ENCODE measurements at regions not wholly inside any gene's neighbourhood (a gene's known extent, or its start where the extent isn't known, plus 50 kb on each side); places are given as distances from the start of the nearest gene placed in this dataset.

DNA sequence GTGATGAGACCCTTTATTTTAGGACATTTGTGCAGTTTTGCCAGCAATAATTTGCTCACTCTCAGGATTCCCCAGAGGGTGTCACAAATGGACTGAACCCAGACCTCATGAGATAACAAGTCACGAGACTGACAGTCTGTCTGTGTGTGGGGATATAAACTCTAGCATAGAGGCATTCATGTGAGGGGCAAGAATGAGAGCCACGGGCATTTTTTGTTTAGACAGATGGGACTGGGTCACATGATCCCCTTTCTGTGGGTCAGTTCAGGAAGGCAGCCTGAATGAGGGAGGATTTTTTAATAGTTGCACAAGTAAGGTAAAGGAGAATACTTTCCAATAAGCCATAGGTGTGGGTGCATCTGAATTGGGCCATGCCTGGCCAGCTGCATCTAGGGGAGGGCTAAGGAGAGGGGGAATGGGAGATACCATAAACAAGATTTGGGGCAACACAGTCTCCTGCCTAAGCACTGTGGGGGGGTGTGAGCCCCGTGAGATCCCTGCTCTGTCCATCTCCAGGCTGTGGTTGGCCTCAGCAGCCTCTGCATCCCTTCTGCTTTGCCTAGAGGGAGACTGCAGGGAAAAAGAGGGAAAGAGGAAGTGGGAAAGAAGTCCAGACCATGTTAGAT lies 66.6 kb downstream of the NAV1 start:
- Mint-ChIP-seq H3K27ac (peak overlapping the region in 1 of 2 donors; percentile 66), H3K4me3 (no peak overlapping the region), H3K4me1 (no peaks in the 10 kb centered on the region), H3K27me3 (no peaks in the 10 kb centered on the region), H3K9me3 (no peaks in the 10 kb centered on the region)
- DNase-seq, result no peak
- no peak for ATAC-seq

DNA sequence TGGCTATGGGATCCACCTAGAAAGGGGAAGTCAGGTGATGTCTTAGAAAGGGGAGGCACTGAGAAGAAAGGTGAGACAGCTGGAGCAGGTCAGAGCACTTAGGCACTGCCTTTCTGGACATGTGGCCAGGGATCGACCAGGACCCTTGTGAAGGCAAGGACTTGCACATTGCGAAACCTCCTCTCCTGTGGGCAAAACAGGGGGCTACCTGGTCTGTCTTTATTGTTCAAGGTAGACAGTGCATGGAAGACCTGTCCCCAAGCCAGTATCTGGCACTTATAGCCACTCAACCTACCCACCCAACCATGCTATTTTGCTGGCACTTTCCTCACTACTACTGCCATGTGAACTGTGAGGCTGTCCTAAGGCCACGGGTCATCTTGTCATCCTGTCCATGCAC lies 67.2 kb downstream of the NAV1 start:
- Mint-ChIP-seq H3K27me3 (no peaks in the 10 kb centered on the region), H3K4me3 (no peak overlapping the region), H3K4me1 (no peaks in the 10 kb centered on the region), H3K9me3 (no peaks in the 10 kb centered on the region), H3K27ac (no peak overlapping the region)
- DNase-seq, result no peak
- ATAC-seq, result no peak

DNA sequence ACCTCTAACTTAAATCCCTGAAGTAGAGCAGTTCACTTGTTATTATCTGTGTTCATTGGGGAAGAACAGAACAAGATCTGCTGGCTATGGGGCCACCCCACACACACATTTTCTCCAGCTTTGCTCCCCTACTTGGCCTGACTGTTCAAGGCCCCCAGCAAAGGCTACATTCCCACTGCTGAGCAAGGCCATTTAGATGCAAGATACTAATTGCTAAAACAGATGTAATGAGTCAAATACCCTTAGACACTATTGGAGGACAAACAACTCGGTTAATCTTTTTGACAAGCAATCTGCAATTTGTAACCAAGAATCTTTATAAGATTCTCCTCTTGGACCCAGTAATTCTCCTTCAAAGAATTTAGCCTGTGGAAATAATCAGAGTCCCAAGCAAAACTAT lies 67.7 kb downstream of the NAV1 start:
- H3K9me3 Mint-ChIP-seq, result no peaks in the 10 kb centered on the region
- no peak for DNase-seq
- H3K4me1 Mint-ChIP-seq, result no peaks in the 10 kb centered on the region
- H3K27ac Mint-ChIP-seq, result no peak overlapping the region
- H3K27me3 Mint-ChIP-seq, result no peaks in the 10 kb centered on the region
- no peak overlapping the region for H3K4me3 Mint-ChIP-seq
- no peak for ATAC-seq

DNA sequence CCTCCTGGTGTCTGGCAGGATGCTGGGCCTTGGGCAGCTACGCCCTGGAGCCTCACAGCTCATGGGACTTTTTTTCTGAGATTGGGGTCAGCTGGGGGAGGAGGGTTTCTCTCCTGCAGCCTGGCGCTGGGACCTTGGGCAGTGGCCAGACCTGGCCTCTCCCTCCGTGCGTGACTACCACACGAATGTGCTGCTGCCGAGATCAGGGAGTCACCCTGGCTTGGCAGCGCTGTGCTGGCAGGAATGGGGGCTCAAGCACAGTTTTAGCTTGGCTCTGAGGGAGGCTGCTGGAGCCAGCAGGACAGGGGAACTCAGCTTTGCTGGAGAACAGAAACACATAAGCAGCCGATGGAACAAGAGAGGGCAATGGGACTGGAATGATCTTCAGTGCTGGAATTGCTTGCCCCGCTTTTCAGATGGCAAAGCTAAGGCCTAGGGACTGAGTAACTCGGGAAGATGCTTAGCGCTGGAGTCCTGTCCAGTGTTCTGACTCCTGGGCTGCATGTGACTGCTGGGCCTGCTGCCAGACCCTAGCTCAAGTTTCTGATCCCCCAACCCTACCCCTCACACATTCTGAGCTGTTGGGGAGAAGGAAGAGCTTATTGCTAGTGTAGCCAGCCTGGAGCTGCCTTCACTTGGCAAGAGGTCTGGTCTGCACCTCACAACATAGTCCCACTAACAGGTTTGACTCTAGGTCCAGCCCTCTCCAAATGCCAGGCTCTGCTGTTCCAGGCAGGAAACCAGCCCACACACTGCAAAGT lies 69.9 kb downstream of the NAV1 start:
- no peak overlapping the region for H3K4me3 Mint-ChIP-seq
- DNase-seq (no peak), ATAC-seq (no peak)
- H3K4me1 Mint-ChIP-seq, result no peaks in the 10 kb centered on the region
- peak overlapping the region in 1 of 2 donors; percentile 51 for H3K27ac Mint-ChIP-seq
- no peaks in the 10 kb centered on the region for H3K9me3 Mint-ChIP-seq
- no peaks in the 10 kb centered on the region for H3K27me3 Mint-ChIP-seq

DNA sequence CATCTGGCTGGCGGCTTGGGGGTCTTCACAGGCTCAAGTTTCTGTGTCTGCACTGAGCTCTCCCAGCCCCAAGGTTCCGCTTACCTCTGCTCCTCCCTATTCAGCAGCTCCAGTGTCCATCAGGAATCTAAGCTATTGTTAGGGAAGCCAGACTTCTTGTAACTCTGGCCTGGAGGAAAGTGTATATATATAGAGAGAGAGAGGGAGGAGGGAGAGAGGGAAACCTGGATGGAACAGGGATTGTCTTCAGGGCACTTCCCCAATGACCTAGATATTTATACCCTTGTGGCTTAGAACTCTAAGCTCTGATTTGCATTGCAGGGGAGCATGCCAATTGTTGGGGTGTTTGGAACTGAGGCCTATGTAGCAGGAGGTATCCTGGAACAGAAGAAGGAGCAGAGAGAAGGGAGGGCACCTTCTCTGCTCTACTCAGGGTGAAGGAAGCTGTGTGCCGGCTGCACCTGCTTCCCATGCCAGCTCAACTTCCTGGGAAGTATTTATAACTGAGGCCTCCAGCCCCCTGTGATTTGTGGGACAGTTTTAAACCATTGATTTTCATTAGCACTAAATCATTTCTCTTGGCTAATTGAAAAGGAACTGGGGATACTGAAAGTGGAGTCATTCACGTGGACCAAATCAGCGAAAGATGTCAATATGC lies 70.9 kb downstream of the NAV1 start:
- no peaks in the 10 kb centered on the region for H3K4me1 Mint-ChIP-seq
- no peaks in the 10 kb centered on the region for H3K9me3 Mint-ChIP-seq
- DNase-seq, result no peak
- H3K4me3 Mint-ChIP-seq, result no peak overlapping the region
- ATAC-seq, result no peak
- no peaks in the 10 kb centered on the region for H3K27me3 Mint-ChIP-seq
- no peak overlapping the region for H3K27ac Mint-ChIP-seq

DNA sequence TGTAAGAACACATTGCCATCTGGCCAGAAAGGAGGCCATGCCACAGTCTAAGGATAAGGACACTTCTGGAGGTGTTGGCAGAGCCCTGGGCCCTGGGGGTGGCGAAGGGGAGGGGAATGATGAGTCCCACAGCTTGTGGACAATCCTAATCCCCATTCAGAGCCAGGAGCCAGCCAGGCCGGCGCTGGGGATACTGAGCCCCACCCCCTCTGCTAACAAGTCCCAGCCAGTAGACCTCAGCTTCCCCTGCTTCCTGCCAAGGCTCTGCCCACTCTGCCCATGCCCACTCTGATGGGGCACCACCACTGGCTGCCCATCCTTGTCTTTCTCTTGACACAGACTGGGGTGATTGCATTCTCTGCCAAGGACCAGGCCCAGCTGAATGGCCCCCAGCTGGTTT lies 71.9 kb downstream of the NAV1 start:
- Mint-ChIP-seq H3K27me3 (no peaks in the 10 kb centered on the region), H3K4me3 (no peak overlapping the region), H3K27ac (no peak overlapping the region), H3K4me1 (no peaks in the 10 kb centered on the region), H3K9me3 (no peaks in the 10 kb centered on the region)
- ATAC-seq (no peak), DNase-seq (no peak)

DNA sequence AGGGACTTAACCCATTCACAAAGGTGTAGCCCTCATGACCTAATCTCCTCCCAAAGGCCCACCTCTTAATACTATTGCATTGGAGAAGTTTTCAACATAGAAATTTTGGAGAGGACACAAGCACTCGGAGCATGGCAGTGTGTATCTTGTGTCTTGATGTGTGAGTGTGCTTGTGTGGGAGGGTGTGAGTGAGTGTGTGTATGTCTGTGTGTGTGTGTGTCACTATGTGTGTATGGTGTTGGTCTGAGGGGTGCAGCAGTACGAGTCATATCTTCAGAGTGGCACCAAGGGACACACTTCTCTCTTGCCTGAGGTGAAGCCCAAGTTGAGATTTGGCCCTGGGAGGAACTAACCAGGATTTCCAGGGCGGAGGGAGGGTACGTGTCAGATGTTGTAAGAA lies 73.7 kb downstream of the NAV1 start:
- Mint-ChIP-seq H3K4me1 (no peaks in the 10 kb centered on the region), H3K27ac (no peak overlapping the region), H3K27me3 (no peaks in the 10 kb centered on the region), H3K4me3 (no peak overlapping the region), H3K9me3 (no peaks in the 10 kb centered on the region)
- ATAC-seq, result no peak
- no peak for DNase-seq

DNA sequence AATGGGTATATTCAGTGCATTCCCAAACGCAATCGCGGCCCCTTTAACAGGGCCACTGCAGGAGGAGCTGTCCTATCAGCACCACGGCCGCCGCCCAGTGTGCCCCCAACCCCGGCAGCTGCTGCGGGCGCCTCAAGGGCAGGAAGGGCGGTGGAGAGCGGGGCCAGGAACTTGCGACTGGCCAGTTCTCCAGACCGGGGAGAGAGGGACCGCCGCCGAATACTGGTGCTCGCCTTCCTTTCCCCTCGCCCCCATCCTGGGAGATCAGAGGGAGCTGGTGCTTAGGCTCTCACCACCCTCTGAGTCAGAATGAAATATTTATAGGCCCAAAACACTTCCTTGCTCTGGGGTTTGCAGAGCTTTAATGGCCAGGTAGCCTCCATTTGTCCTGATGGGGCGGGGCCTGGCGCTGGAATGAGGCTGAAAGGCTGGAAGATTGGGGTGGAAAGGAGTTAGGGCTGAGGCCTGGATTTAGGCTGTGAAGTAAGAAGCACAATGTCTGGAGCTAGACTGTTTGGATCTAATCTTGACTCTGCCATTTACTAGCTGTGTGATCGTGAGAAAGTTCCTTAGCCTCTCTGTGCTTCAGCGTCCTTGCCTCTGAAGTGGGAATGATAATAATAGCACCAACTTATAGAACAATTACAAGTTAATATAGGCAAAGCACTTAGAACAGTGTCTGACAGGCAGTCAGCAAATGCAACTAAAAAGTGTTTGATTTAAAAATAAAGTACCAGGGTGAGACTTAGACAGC lies 75.5 kb downstream of the NAV1 start:
- Mint-ChIP-seq H3K27me3 (no peaks in the 10 kb centered on the region), H3K9me3 (no peaks in the 10 kb centered on the region), H3K27ac (no peak overlapping the region), H3K4me1 (no peaks in the 10 kb centered on the region), H3K4me3 (no peak overlapping the region)
- DNase-seq (no peak), ATAC-seq (no peak)

DNA sequence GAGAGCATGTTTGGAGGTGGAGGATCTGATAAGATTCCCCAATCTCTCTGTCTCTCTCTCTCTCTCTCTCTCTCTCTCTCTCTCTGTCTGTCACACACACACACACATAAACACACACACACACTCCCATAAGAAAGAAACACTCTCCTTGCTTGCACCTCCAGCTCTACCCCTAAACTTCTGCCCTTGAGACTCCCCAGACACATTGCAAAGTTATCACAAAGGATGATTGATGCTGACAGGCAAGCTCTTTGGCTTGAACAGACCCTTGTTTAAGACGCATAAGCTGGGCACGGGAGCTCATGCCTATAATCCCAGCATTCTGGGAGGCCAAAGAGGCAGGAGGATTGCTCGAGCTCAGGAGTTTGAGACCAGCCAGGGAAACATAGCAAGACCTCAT lies 78.2 kb downstream of the NAV1 start:
- ATAC-seq (no peak), DNase-seq (no peak)
- Mint-ChIP-seq H3K9me3 (no peaks in the 10 kb centered on the region), H3K27me3 (no peaks in the 10 kb centered on the region), H3K4me1 (no peaks in the 10 kb centered on the region), H3K4me3 (no peak overlapping the region), H3K27ac (no peak overlapping the region)

DNA sequence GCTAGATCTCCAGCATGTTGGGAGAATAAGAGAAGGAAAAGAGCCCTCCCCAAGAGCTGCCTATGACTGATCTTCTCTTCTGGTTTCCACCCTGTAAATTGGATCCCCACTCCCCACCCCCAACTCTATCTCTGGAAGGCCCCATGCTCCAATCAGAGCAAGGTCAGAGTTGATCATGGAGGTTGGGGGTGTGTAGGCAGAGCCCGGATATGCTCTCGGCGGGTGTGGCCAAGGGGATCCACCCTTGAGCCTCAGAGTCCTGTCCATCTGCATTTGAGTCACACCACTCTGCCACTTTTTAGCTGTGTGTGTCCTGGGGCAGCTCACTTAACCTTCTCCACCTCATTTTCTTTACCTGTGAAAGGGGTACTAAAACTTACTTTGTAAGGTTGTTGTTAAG lies 79.5 kb downstream of the NAV1 start:
- H3K9me3 Mint-ChIP-seq, result no peaks in the 10 kb centered on the region
- ATAC-seq (no peak), DNase-seq (no peak)
- no peaks in the 10 kb centered on the region for H3K4me1 Mint-ChIP-seq
- H3K27me3 Mint-ChIP-seq, result no peaks in the 10 kb centered on the region
- no peak overlapping the region for H3K27ac Mint-ChIP-seq
- no peak overlapping the region for H3K4me3 Mint-ChIP-seq

DNA sequence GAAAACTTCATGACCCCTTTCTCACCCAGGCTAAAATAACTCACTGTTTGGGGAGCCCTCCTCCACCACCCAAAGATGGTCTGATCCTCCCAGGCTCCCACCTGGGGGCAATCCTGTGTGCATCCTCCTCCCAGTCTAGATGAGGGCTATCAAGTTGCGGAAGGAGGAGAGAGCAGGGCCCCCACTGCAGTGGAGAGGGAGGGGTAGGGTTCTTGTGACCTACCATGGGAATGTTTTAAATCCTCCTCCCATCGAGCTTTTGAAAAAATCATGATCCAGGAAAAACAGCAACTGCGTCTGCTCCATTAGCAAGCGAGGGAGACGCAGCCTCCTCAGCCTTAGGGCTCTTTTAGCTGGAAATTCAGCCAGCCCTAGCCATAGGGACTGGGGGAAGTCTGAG lies 80.0 kb downstream of the NAV1 start:
- H3K4me3 Mint-ChIP-seq, result no peak overlapping the region
- H3K4me1 Mint-ChIP-seq, result no peaks in the 10 kb centered on the region
- no peak for ATAC-seq
- H3K9me3 Mint-ChIP-seq, result no peaks in the 10 kb centered on the region
- H3K27me3 Mint-ChIP-seq, result no peaks in the 10 kb centered on the region
- no peak overlapping the region for H3K27ac Mint-ChIP-seq
- no peak for DNase-seq

DNA sequence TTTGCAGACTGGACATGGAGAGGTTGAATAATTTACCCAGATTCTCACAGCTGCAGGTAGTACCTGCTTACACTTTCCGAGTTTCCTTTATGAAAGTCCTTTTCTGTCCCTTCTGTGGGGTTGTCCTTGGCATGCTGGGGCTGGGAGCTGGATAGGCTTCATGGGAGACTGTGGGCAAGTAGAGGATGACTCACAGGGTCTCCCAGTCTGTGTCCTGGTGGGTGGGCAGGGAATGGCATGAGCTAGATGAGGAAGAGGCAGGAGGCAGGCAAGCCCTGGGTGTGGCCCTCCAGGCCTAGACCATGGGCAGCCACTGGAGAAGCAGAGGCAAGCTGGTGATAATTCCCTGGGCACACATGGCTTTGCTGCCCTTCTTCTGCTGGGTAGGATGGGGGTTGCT lies 80.6 kb downstream of the NAV1 start:
- no peaks in the 10 kb centered on the region for H3K9me3 Mint-ChIP-seq
- no peak overlapping the region for H3K4me3 Mint-ChIP-seq
- DNase-seq (no peak), ATAC-seq (no peak)
- no peaks in the 10 kb centered on the region for H3K4me1 Mint-ChIP-seq
- H3K27ac Mint-ChIP-seq, result no peak overlapping the region
- H3K27me3 Mint-ChIP-seq, result no peaks in the 10 kb centered on the region

DNA sequence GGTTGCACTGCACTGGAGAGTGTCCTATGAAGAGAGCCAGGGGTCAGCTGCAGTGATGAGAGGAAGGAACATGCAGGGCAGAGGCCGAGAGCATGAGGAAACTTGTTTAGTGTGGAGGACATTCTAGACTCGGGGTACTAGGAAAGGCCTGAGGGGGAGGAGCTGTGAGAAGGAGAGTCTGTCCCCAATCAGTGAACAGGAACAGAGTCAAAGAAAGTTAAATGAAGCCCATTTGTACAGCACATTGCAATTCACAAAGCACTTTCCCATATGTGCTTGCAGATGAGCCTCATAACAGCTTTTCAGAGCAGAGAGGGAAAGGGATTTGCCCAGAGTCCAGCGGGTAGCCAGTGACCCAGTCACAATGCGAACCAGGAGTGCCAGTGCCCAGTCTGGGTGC lies 83.4 kb downstream of the NAV1 start:
- H3K4me3 Mint-ChIP-seq, result no peak overlapping the region
- ATAC-seq, result no peak
- H3K27ac Mint-ChIP-seq, result no peak overlapping the region
- DNase-seq, result no peak
- no peaks in the 10 kb centered on the region for H3K9me3 Mint-ChIP-seq
- no peaks in the 10 kb centered on the region for H3K4me1 Mint-ChIP-seq
- no peaks in the 10 kb centered on the region for H3K27me3 Mint-ChIP-seq

DNA sequence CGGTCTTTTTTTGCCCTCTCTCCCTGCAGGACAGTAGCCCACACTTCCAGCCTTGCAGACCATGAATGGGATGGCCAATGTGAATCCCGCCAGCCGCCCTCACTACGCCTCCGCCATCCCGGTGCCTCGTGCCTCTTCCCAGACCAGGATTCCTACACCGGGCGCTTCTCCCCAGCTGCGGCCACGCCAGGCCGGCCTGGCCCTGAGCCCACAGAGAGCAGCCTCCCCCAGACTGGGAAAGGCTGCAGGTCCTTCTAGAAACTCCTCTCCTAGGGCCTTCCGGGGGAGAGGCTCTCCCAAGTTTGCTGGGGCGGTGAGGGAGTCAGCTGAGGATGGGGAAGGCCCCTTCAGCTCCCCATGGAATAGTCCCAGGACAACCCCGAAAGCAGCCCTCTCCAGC lies 83.9 kb downstream of the NAV1 start:
- H3K9me3 Mint-ChIP-seq, result no peaks in the 10 kb centered on the region
- no peak overlapping the region for H3K27ac Mint-ChIP-seq
- DNase-seq (no peak), ATAC-seq (no peak)
- H3K27me3 Mint-ChIP-seq, result no peaks in the 10 kb centered on the region
- no peaks in the 10 kb centered on the region for H3K4me1 Mint-ChIP-seq
- no peak overlapping the region for H3K4me3 Mint-ChIP-seq

DNA sequence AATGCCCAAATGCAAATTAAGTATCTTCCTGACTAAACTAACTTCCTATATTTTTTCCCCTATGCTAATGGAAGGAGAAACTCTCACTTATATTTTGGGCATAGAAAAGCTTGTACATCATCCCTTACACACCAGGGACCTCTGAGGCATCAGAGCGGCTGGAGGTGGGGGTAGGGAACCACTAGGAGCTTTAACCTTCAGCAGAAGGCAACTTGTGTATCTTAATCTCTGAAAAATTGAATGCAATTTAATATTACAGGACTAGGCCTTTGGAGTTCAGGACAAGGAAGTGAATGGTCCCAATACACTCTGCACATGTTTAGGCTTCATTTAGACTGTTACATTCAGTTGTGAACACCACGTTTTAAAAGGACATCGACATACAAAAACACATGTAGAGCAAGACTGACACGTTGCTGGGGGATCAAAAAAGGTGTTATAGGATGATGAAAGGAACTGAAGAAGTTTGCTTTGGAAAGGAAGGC lies 85.9 kb downstream of the NAV1 start:
- no peak overlapping the region for H3K27ac Mint-ChIP-seq
- no peaks in the 10 kb centered on the region for H3K4me1 Mint-ChIP-seq
- DNase-seq (no peak), ATAC-seq (no peak)
- no peaks in the 10 kb centered on the region for H3K9me3 Mint-ChIP-seq
- no peak overlapping the region for H3K4me3 Mint-ChIP-seq
- no peaks in the 10 kb centered on the region for H3K27me3 Mint-ChIP-seq

DNA sequence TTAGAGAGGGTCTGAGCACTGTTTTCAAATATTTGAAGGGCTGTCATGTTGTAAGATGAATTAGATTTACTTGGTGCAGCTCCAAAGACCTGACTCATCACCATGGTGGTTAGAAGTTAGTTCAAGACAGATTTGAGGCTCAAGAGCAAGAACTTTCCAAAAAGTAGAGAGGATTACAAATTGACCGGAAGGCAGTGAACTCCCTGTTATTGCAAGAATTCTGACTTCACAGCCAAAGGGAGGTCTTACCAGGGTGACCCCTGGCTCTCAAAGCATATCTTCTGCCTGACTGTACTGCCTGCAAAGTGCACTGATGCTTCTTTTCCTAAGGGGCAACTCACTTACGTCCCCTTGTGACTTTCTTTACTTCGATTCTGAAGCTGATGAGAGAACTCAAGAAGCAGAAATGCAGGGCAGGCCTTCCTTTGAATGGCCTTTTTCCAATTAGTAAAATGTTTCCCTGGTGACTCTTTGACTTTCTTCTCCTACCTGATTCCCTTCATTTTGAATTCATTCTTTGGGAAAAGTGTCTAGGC lies 86.4 kb downstream of the NAV1 start:
- DNase-seq (no peak), ATAC-seq (no peak)
- Mint-ChIP-seq H3K9me3 (no peaks in the 10 kb centered on the region), H3K27ac (no peak overlapping the region), H3K27me3 (no peaks in the 10 kb centered on the region), H3K4me1 (no peaks in the 10 kb centered on the region), H3K4me3 (no peak overlapping the region)
